A549 (cell line): ENCODE measurements at regions not wholly inside any gene's neighbourhood (a gene's known extent, or its start where the extent isn't known, plus 50 kb on each side); places are given as distances from the start of the nearest gene placed in this dataset.

Experiments
- ATAC-seq, 2 experiments: fragments of 200-7000 bp in 1 of 2; fragments of >200 bp in 1 of 2; cut with Nextera tagmentation in 1 of 2; cut with Tn5 transposase in 1 of 2; 3 replicates each; pipeline versions ENCODE4 v1.8.0 to v1.9.1; 2018 to 2020; ENCODE audit warnings: mild to moderate bottlenecking in 1 of 2, moderate library complexity in 1 of 2
- CTCF ChIA-PET: fragments of 300-600 bp; sonication (Branson Sonifier 250); formaldehyde crosslinking; extraction: SDS; loops from one replicate; lab custom pipeline; 2021; ENCODE audit warnings: antibody characterized with exemption, inconsistent platforms; lab: Yijun Ruan, JAX
- POLR2A ChIA-PET: fragments of 350-600 bp; formaldehyde crosslinking; extraction: SDS; loops from one replicate; lab custom pipeline; 2021; ENCODE audit warnings: antibody characterized with exemption, inconsistent platforms; lab: Yijun Ruan, JAX
- DNase-seq, 2 experiments: peaks; one replicate each; pipeline versions ENCODE4 v3.0.0 to v3.0.0-alpha.2; 2011 to 2016; ENCODE audit warnings: low read depth in 1 of 2, low spot score in 1 of 2
- FAIRE-seq: peaks from 2 replicates; lab custom pipeline; 2011; peaks lifted over from hg19 to GRCh38; lab: Jason Lieb, UNC
- H3K27ac ChIP-seq, 2 experiments: fragments of >200 bp; sonication (Bioruptor Twin); formaldehyde crosslinking; 3 replicates each; pipeline ENCODE4 v1.5.1; 2016 to 2017
- H3K4me1 ChIP-seq: fragments of >200 bp; sonication (Bioruptor Twin); formaldehyde crosslinking; 3 replicates; pipeline ENCODE4 v1.6.1; 2016
- H3K4me2 ChIP-seq: fragments of >200 bp; sonication (Bioruptor Twin); formaldehyde crosslinking; 3 replicates; pipeline ENCODE4 v1.6.1; 2016
- H3K4me3 ChIP-seq: fragments of >200 bp; sonication (Bioruptor Twin); formaldehyde crosslinking; 3 replicates; pipeline ENCODE4 v1.5.1; 2016
- H3K9me3 ChIP-seq: fragments of >200 bp; sonication (Bioruptor Twin); formaldehyde crosslinking; 3 replicates; pipeline ENCODE4 v1.6.1; 2016
- ATOH8 ChIP-seq: fragments of 250-450 bp; sonication (Bioruptor Pico); IDR thresholded peaks from 2 replicates; pipeline ENCODE4 v1.5.0; 2020; ENCODE audit warnings: low read depth, mild to moderate bottlenecking, moderate library complexity
- BCL3 ChIP-seq: fragments of >200 bp; sonication (Bioruptor Twin); formaldehyde crosslinking; IDR thresholded peaks from 3 replicates; pipeline ENCODE4 v1.6.1; 2016
- BHLHE40 ChIP-seq: IDR thresholded peaks from 2 replicates; pipeline ENCODE4 v1.6.1; 2012; ENCODE audit warnings: low read depth, low read length, inconsistent platforms
- CBX2 ChIP-seq: fragments of 200-600 bp; sonication (generic); IDR thresholded peaks from 2 replicates; pipeline ENCODE4 v1.6.1; 2016; ENCODE audit warnings: low read depth, mild to moderate bottlenecking, borderline replicate concordance
- CBX8 ChIP-seq: fragments of 200-600 bp; sonication (generic); IDR thresholded peaks from 2 replicates; pipeline ENCODE4 v1.6.1; 2016
- CHD2 ChIP-seq: fragments of 150-350 bp; IDR thresholded peaks from 2 replicates; pipeline ENCODE4 v1.6.1; 2014; ENCODE audit warnings: low read length; ENCODE audit not compliant: partially characterized antibody
- CHD4 ChIP-seq: fragments of 200-600 bp; sonication (generic); IDR thresholded peaks from 2 replicates; pipeline ENCODE4 v1.6.1; 2016; ENCODE audit warnings: antibody characterized with exemption, mild to moderate bottlenecking, borderline replicate concordance
- CTCF ChIP-seq: fragments of >200 bp; sonication (Bioruptor Twin); formaldehyde crosslinking; IDR thresholded peaks from 3 replicates; pipeline ENCODE4 v1.5.1; 2016
- EHF ChIP-seq: fragments of 250-450 bp; sonication (Bioruptor Pico); IDR thresholded peaks from 2 replicates; pipeline ENCODE4 v1.5.0; 2020; ENCODE audit warnings: mild to moderate bottlenecking
- ELK1 ChIP-seq: fragments of 150-350 bp; IDR thresholded peaks from 2 replicates; pipeline ENCODE4 v1.6.1; 2014; ENCODE audit warnings: low read depth, mild to moderate bottlenecking, low read length
- FOXS1 ChIP-seq: fragments of 250-450 bp; sonication (Bioruptor Pico); IDR thresholded peaks from 2 replicates; pipeline ENCODE4 v1.5.0; 2020; ENCODE audit warnings: mild to moderate bottlenecking, moderate library complexity
- HDAC2 ChIP-seq: fragments of 200-600 bp; sonication (generic); IDR thresholded peaks from 2 replicates; pipeline ENCODE4 v1.6.1; 2016
- HMGXB4 ChIP-seq: fragments of 250-450 bp; sonication (Bioruptor Pico); IDR thresholded peaks from 2 replicates; pipeline ENCODE4 v1.5.0; 2021; ENCODE audit warnings: mild to moderate bottlenecking, moderate library complexity, borderline replicate concordance
- HOXB5 ChIP-seq: fragments of 250-450 bp; sonication (Bioruptor Pico); IDR thresholded peaks from 2 replicates; pipeline ENCODE4 v1.5.0; 2020; ENCODE audit warnings: mild to moderate bottlenecking, moderate library complexity
- JUN ChIP-seq, 2 experiments: fragments of >200 bp; sonication (Bioruptor Twin); formaldehyde crosslinking; IDR thresholded peaks; 2 replicates in 1 of 2; 3 replicates in 1 of 2; pipeline ENCODE4 v1.6.1; 2016 to 2017
- MAFK ChIP-seq: fragments of 450-650 bp; IDR thresholded peaks from 2 replicates; pipeline ENCODE4 v1.6.1; 2014; ENCODE audit not compliant: partially characterized antibody
- NPAS2 ChIP-seq: fragments of 250-450 bp; sonication (Bioruptor Pico); IDR thresholded peaks from 2 replicates; pipeline ENCODE4 v1.8.0; 2022; ENCODE audit warnings: mild to moderate bottlenecking, moderate library complexity, borderline replicate concordance
- PBX3 ChIP-seq: IDR thresholded peaks from 2 replicates; pipeline ENCODE4 v1.6.1; 2012
- POLR2A ChIP-seq: IDR thresholded peaks from 2 replicates; pipeline ENCODE4 v1.6.1; 2012; ENCODE audit warnings: mild to moderate bottlenecking, low read length
- POLR2AphosphoS2 ChIP-seq: conservative IDR thresholded peaks from 2 replicates; pipeline ENCODE4 v1.6.1; 2012; ENCODE audit warnings: low read length, improper control_type of control experiment, inconsistent platforms
- RCOR1 ChIP-seq: fragments of 150-350 bp; IDR thresholded peaks from 2 replicates; pipeline ENCODE4 v1.6.1; 2014; ENCODE audit warnings: antibody characterized with exemption, low read length, low read depth
- RFX5 ChIP-seq: fragments of 450-650 bp; IDR thresholded peaks from 2 replicates; pipeline ENCODE4 v1.7.1; 2014; ENCODE audit warnings: antibody characterized with exemption, mild to moderate bottlenecking, moderate library complexity
- SMC3 ChIP-seq: fragments of >200 bp; sonication (Bioruptor Twin); formaldehyde crosslinking; IDR thresholded peaks from 3 replicates; pipeline ENCODE4 v1.6.1; 2018; ENCODE audit warnings: inconsistent platforms
- TFCP2L1 ChIP-seq: fragments of 250-450 bp; sonication (Bioruptor Pico); IDR thresholded peaks from 2 replicates; pipeline ENCODE4 v1.5.0; 2021; ENCODE audit warnings: mild to moderate bottlenecking
- ZC3H11A ChIP-seq: fragments of 450-650 bp; IDR thresholded peaks from 2 replicates; pipeline ENCODE4 v1.6.1; 2014; ENCODE audit warnings: antibody characterized with exemption, mild to moderate bottlenecking
- WGBS: methylation state at CpG from one replicate; pipeline ENCODE4 v1.1.6; 2017; ENCODE audit errors: missing lambda C conversion rate; 5-methylcytosine and 5-hydroxymethylcytosine counted together

- TF ChIP-seq RFX5: no peak
- no peak for TF ChIP-seq RCOR1
- TF ChIP-seq POLR2AphosphoS2: no peak
- no peak for TF ChIP-seq CBX2
Observed at GRCh38 chr6:169946971-169947370, 195.5 kb downstream of the ERMARD start (continued).

- Histone ChIP-seq H3K4me1 (no peaks in the 10 kb centered on the region), H3K9me3 (no peaks in the 10 kb centered on the region), H3K27ac (no peak overlapping the region), H3K4me3 (no peak overlapping the region), H3K4me2 (no peak overlapping the region)
- CTCF ChIA-PET: no interaction called here
- 4% methylated on average over 3 of the region's 3 CpGs for WGBS
- POLR2A ChIA-PET: no interaction called here
- ATAC-seq: no peak
- no peak for TF ChIP-seq ELK1
- no peak for TF ChIP-seq CHD4
- no peak for TF ChIP-seq SMC3
- no peak for TF ChIP-seq EHF (CRISPR knock-in tag)
- TF ChIP-seq CTCF: no peak
- TF ChIP-seq BCL3: no peak
- no peak for DNase-seq
- no peak for FAIRE-seq
Observed at GRCh38 chr6:169945117-169945516, 193.7 kb downstream of the ERMARD start.

- H3K4me1 ChIP-seq: no peaks in the 10 kb centered on the region
- DNase-seq: no peak
- H3K9me3 ChIP-seq: no peaks in the 10 kb centered on the region
- POLR2A ChIA-PET: no interaction called here
- TF ChIP-seq POLR2A (no peak), RCOR1 (no peak), FOXS1 (CRISPR knock-in tag) (no peak), BHLHE40 (no peak), ATOH8 (CRISPR knock-in tag) (no peak), HMGXB4 (CRISPR knock-in tag) (no peak), PBX3 (no peak), CTCF (no peak), CBX8 (no peak), HOXB5 (CRISPR knock-in tag) (no peak), JUN (IDR thresholded peaks at IDR 0.05) (no peak), TFCP2L1 (CRISPR knock-in tag) (no peak), ZC3H11A (no peak), NPAS2 (CRISPR knock-in tag) (no peak), CHD2 (no peak), MAFK (no peak), HDAC2 (no peak)
- CTCF ChIA-PET: no interaction called here
- H3K4me3 ChIP-seq: no peak overlapping the region
- H3K4me2 ChIP-seq: no peak overlapping the region
- ATAC-seq: no peak
- FAIRE-seq: no peak
- H3K27ac ChIP-seq: no peak overlapping the region
Observed at GRCh38 chr6:169944415-169944814, 193.0 kb downstream of the ERMARD start.
